SK-N-MC (cell line): ENCODE measurements at regions not wholly inside any gene's neighbourhood (a gene's known extent, or its start where the extent isn't known, plus 50 kb on each side); places are given as distances from the start of the nearest gene placed in this dataset.

Experiments used
- DNase-seq: peaks from one replicate; pipeline ENCODE4 v3.0.0-alpha.2; 2011; ENCODE audit warnings: low read depth, low spot score
- H3K27ac ChIP-seq: fragments of 200-600 bp; sonication (generic); 2 replicates; pipeline ENCODE4 v1.5.1; 2016; ENCODE audit warnings: mixed run types
- H3K36me3 ChIP-seq: fragments of 200-600 bp; sonication (generic); 2 replicates; pipeline ENCODE4 v1.6.1; 2017; ENCODE audit warnings: antibody characterized with exemption, low read length, mixed read lengths; ENCODE audit not compliant: insufficient read depth
- H3K4me3 ChIP-seq: fragments of 200-600 bp; sonication (generic); 2 replicates; pipeline ENCODE4 v1.5.1; 2016
- H3K9ac ChIP-seq: fragments of 200-600 bp; sonication (generic); 2 replicates; pipeline ENCODE4 v1.8.0; 2017; ENCODE audit warnings: mixed run types, mixed read lengths; ENCODE audit not compliant: insufficient read length
- H3K9me3 ChIP-seq: fragments of 200-600 bp; sonication (generic); 2 replicates; pipeline ENCODE4 v1.6.1; 2017; ENCODE audit warnings: low read depth, mild to moderate bottlenecking, antibody characterized with exemption, low read length, moderate library complexity, mixed read lengths
- EZH2 ChIP-seq: fragments of 200-600 bp; sonication (generic); IDR thresholded peaks from one replicate; pipeline ENCODE4 v1.6.1; 2017; ENCODE audit warnings: antibody characterized with exemption
- FOXP2 ChIP-seq: optimal IDR thresholded peaks from 2 replicates; pipeline ENCODE3; 2011; ENCODE audit warnings: mild to moderate bottlenecking, moderate library complexity; ENCODE audit not compliant: insufficient read depth; ENCODE audit errors: extremely low read length, control extremely low read depth
- POLR2AphosphoS5 ChIP-seq: IDR thresholded peaks from 2 replicates; pipeline ENCODE4 v1.6.1; 2012; ENCODE audit warnings: mild to moderate bottlenecking, low read depth, low read length, borderline replicate concordance

GRCh38 chr11:41519696-41520095, 60.2 kb upstream of the LRRC4C start:
- no peak overlapping the region for H3K9ac ChIP-seq
- no peaks in the 10 kb centered on the region for H3K36me3 ChIP-seq
- TF ChIP-seq POLR2AphosphoS5 (no peak), FOXP2 (no peak), EZH2 (no peak)
- no peaks in the 10 kb centered on the region for H3K9me3 ChIP-seq
- H3K27ac ChIP-seq, result no peak overlapping the region
- DNase-seq, result no peak
- no peak overlapping the region for H3K4me3 ChIP-seq

- H3K4me3 ChIP-seq, result no peak overlapping the region
- H3K27ac ChIP-seq, result no peak overlapping the region
- no peaks in the 10 kb centered on the region for H3K36me3 ChIP-seq
- H3K9me3 ChIP-seq, result no peaks in the 10 kb centered on the region
- DNase-seq, result no peak
- no peak for TF ChIP-seq EZH2
- TF ChIP-seq POLR2AphosphoS5, result no peak
- no peak for TF ChIP-seq FOXP2
- no peak overlapping the region for H3K9ac ChIP-seq
Measured at GRCh38 chr11:41522391-41522790, 62.9 kb upstream of the LRRC4C start.

GRCh38 chr11:41522899-41523672, 63.6 kb upstream of the LRRC4C start:
- no peaks in the 10 kb centered on the region for H3K9me3 ChIP-seq
- H3K27ac ChIP-seq, result no peak overlapping the region
- H3K36me3 ChIP-seq, result no peaks in the 10 kb centered on the region
- DNase-seq, result no peak
- TF ChIP-seq FOXP2 (no peak), EZH2 (no peak), POLR2AphosphoS5 (no peak)
- no peak overlapping the region for H3K4me3 ChIP-seq
- no peak overlapping the region for H3K9ac ChIP-seq

GRCh38 chr11:41527530-41527929, 68.1 kb upstream of the LRRC4C start:
- TF ChIP-seq EZH2 (no peak), FOXP2 (no peak), POLR2AphosphoS5 (no peak)
- DNase-seq, result no peak
- Histone ChIP-seq H3K9me3 (no peaks in the 10 kb centered on the region), H3K27ac (no peak overlapping the region), H3K9ac (no peak overlapping the region), H3K36me3 (no peaks in the 10 kb centered on the region), H3K4me3 (no peak overlapping the region)

- no peak for TF ChIP-seq FOXP2
- no peak for TF ChIP-seq POLR2AphosphoS5
- no peak for TF ChIP-seq EZH2
- Histone ChIP-seq H3K27ac (no peak overlapping the region), H3K9me3 (no peaks in the 10 kb centered on the region), H3K36me3 (no peaks in the 10 kb centered on the region), H3K4me3 (no peak overlapping the region), H3K9ac (no peak overlapping the region)
- DNase-seq, result no peak
Measured at GRCh38 chr11:41532413-41532812, 73.0 kb upstream of the LRRC4C start.

GRCh38 chr11:41533761-41534160, 74.3 kb upstream of the LRRC4C start:
- Histone ChIP-seq H3K9ac (no peak overlapping the region), H3K27ac (no peak overlapping the region), H3K9me3 (no peaks in the 10 kb centered on the region), H3K4me3 (no peak overlapping the region), H3K36me3 (no peaks in the 10 kb centered on the region)
- DNase-seq, result no peak
- TF ChIP-seq EZH2 (no peak), FOXP2 (no peak), POLR2AphosphoS5 (no peak)

GRCh38 chr11:41534391-41534790, 74.9 kb upstream of the LRRC4C start:
- DNase-seq, result no peak
- no peaks in the 10 kb centered on the region for H3K9me3 ChIP-seq
- H3K4me3 ChIP-seq, result no peak overlapping the region
- no peak for TF ChIP-seq FOXP2
- no peak for TF ChIP-seq EZH2
- TF ChIP-seq POLR2AphosphoS5, result no peak
- H3K9ac ChIP-seq, result no peak overlapping the region
- no peaks in the 10 kb centered on the region for H3K36me3 ChIP-seq
- H3K27ac ChIP-seq, result no peak overlapping the region

- Histone ChIP-seq H3K4me3 (no peak overlapping the region), H3K36me3 (no peaks in the 10 kb centered on the region), H3K27ac (no peak overlapping the region), H3K9me3 (no peaks in the 10 kb centered on the region), H3K9ac (no peak overlapping the region)
- TF ChIP-seq EZH2, result no peak
- TF ChIP-seq FOXP2, result no peak
- TF ChIP-seq POLR2AphosphoS5, result no peak
- no peak for DNase-seq
Measured at GRCh38 chr11:41534861-41535260, 75.4 kb upstream of the LRRC4C start.
